GM12878 (cell line): ENCODE measurements at regions not wholly inside any gene's neighbourhood (a gene's known extent, or its start where the extent isn't known, plus 50 kb on each side); places are given as distances from the start of the nearest gene placed in this dataset.
"Not testable (repeated sequence)": the region's sequence is repeated elsewhere in the genome, so short reads cannot be mapped to it uniquely, and the experiment has no call there.

Experiments used
- BACH1 ChIP-seq: fragments of 450-650 bp; IDR thresholded peaks from 2 replicates; pipeline ENCODE4 v1.6.1; 2017; ENCODE audit warnings: mild to moderate bottlenecking, borderline replicate concordance
- FOXM1 ChIP-seq: IDR thresholded peaks from 2 replicates; pipeline ENCODE4 v1.6.1; 2012; ENCODE audit warnings: low read depth, mild to moderate bottlenecking, inconsistent platforms, low read length, moderate library complexity
- GATAD2B ChIP-seq: fragments of 450-650 bp; conservative IDR thresholded peaks from 2 replicates; pipeline ENCODE4 v1.6.1; 2017; ENCODE audit warnings: low read depth, mild to moderate bottlenecking, moderate library complexity
- JUND ChIP-seq: IDR thresholded peaks from 2 replicates; pipeline ENCODE4 v1.6.1; 2012; ENCODE audit warnings: low read depth, mild to moderate bottlenecking, low read length, improper control_type of control experiment, moderate library complexity
- MEF2A ChIP-seq: IDR thresholded peaks from 2 replicates; pipeline ENCODE4 v1.6.1; 2011; ENCODE audit warnings: low read depth, mild to moderate bottlenecking, low read length, moderate library complexity; ENCODE audit not compliant: insufficient read depth
- POLR2AphosphoS5 ChIP-seq: IDR thresholded peaks from 2 replicates; pipeline ENCODE4 v1.6.1; 2011; ENCODE audit warnings: mild to moderate bottlenecking, low read length, inconsistent platforms
- RAD21 ChIP-seq: IDR thresholded peaks from 2 replicates; pipeline ENCODE4 v1.6.1; 2011; ENCODE audit warnings: mild to moderate bottlenecking, low read depth, low read length, moderate library complexity; ENCODE audit not compliant: insufficient read depth
- RBBP5 ChIP-seq: fragments of 200-600 bp; sonication (generic); conservative IDR thresholded peaks from 2 replicates; pipeline ENCODE4 v1.6.1; 2016
- TARDBP ChIP-seq: IDR thresholded peaks from 2 replicates; pipeline ENCODE4 v1.6.1; 2016; ENCODE audit warnings: borderline replicate concordance
- YY1 ChIP-seq: IDR thresholded peaks from 2 replicates; pipeline ENCODE4 v1.6.1; 2011; ENCODE audit warnings: low read depth, mild to moderate bottlenecking, low read length
- TF ChIP-seq, protein P1 (sequence below), 3 experiments: IDR thresholded peaks in 2 of 3; conservative IDR thresholded peaks in 1 of 3; 2 replicates each; pipeline ENCODE4 v1.5.1; 2011; ENCODE audit warnings: low read depth in 3 of 3, low read length in 3 of 3, mild to moderate bottlenecking in 3 of 3, control low read depth in 2 of 3, moderate library complexity in 2 of 3, inconsistent platforms in 1 of 3, mixed read lengths in 1 of 3; ENCODE audit not compliant: control insufficient read depth in 2 of 3, insufficient read depth in 1 of 3; ENCODE audit errors: extremely low read depth in 1 of 3
- TF ChIP-seq, protein P2 (sequence below): IDR thresholded peaks from 2 replicates; pipeline ENCODE4 v1.6.1; 2011; ENCODE audit warnings: low read depth, mild to moderate bottlenecking, low read length, moderate library complexity, borderline replicate concordance; ENCODE audit errors: extremely low read depth
- TF ChIP-seq, protein P3 (sequence below): IDR thresholded peaks from 2 replicates; pipeline ENCODE4 v1.6.1; 2011; ENCODE audit warnings: low read depth, low read length, improper control_type of control experiment, borderline replicate concordance

DNA sequence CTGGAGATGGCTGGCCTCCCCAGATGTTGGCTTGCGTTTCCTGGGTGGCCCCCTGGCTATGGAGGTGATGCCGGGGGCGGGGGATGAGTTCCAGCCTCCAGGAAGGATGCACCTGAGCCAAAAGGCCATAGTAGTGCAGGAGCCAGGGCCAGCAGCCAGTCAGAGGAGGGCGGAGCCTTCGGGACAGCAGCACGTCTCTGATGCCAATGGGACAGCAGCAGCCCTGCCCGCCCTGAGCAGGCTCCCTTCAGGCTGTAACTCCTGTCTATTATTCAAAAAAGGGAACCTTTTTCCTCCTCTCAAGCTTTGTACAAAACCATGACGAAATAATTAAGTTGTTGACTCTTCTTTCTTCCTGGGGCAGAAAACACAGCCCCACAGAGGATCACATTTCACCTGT is 189.7 kb downstream of the BCL2L11 start:
- not testable (repeated sequence) for TF ChIP-seq YY1, FOXM1, BACH1, RAD21, MEF2A, POLR2AphosphoS5, RBBP5, TARDBP, GATAD2B, JUND
- TF ChIP-seq, protein P1, sequence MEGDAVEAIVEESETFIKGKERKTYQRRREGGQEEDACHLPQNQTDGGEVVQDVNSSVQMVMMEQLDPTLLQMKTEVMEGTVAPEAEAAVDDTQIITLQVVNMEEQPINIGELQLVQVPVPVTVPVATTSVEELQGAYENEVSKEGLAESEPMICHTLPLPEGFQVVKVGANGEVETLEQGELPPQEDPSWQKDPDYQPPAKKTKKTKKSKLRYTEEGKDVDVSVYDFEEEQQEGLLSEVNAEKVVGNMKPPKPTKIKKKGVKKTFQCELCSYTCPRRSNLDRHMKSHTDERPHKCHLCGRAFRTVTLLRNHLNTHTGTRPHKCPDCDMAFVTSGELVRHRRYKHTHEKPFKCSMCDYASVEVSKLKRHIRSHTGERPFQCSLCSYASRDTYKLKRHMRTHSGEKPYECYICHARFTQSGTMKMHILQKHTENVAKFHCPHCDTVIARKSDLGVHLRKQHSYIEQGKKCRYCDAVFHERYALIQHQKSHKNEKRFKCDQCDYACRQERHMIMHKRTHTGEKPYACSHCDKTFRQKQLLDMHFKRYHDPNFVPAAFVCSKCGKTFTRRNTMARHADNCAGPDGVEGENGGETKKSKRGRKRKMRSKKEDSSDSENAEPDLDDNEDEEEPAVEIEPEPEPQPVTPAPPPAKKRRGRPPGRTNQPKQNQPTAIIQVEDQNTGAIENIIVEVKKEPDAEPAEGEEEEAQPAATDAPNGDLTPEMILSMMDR (IDR thresholded peaks at IDR 0.05 in 2 of 3, conservative IDR thresholded peaks at IDR 0.05 in 1 of 3; ENCODE audit: control insufficient read depth in 2 of 3, extremely low read depth in 1 of 3, insufficient read depth in 1 of 3, low read depth in 3 of 3, low read length in 3 of 3): not testable (repeated sequence)
- TF ChIP-seq, protein P2, sequence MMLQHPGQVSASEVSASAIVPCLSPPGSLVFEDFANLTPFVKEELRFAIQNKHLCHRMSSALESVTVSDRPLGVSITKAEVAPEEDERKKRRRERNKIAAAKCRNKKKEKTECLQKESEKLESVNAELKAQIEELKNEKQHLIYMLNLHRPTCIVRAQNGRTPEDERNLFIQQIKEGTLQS: not testable (repeated sequence)
- TF ChIP-seq, protein P3, sequence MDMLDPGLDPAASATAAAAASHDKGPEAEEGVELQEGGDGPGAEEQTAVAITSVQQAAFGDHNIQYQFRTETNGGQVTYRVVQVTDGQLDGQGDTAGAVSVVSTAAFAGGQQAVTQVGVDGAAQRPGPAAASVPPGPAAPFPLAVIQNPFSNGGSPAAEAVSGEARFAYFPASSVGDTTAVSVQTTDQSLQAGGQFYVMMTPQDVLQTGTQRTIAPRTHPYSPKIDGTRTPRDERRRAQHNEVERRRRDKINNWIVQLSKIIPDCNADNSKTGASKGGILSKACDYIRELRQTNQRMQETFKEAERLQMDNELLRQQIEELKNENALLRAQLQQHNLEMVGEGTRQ: not testable (repeated sequence)
